ENCODE measurements at regions not wholly inside any gene's neighbourhood (a gene's known extent, or its start where the extent isn't known, plus 50 kb on each side); places are given as distances from the start of the nearest gene placed in this dataset.

DNA sequence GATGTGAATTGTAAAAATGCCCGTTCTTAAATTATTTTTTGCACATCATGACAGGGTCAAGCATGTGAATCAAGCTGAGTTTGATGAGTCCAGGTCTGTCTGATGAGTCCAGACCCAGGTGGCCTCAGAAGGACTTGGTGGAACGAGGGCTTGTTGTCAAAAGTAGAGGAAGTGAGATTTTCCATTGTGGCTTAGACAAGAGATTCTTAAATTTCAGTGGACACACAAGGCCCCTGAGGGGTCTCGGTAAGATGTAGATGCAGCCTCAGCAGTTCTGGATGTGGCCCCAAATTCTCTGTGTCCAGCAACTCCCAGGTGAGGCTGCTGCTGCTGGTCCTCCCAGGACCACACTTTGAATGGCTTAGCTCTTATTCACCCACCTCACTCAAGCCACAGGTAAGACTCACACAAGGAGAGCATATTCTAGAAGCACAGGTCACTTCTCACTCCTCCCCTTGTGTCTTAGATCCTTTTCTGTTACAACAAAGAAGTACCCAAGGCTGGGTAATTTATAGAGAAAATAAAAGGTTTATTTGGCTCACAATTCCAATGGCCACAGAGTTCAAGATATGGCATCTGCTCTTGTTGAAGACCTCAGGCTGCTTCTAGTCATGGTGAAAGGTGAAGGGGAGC is 98.8 kb downstream of the GGTLC2 start:
- H3K4me1 ChIP-seq (ENCODE audit: insufficient read depth): no peaks in the 10 kb centered on the region
- no peak overlapping the region for H3K27ac ChIP-seq
- no peaks in the 10 kb centered on the region for H3K9me3 ChIP-seq (ENCODE audit: low read depth)
- 79% methylated on average over 3 of the region's 3 CpGs for WGBS (ENCODE audit: low lambda C conversion rate, missing lambda C conversion rate)
- H3K27me3 ChIP-seq: peaks cover 22% of the 10 kb centered on the region
- H3K36me3 ChIP-seq (replicated peaks; ENCODE audit: insufficient read depth, low read depth): no peaks in the 10 kb centered on the region
- DNase-seq (ENCODE audit: low spot score): no peak
- no peak overlapping the region for H2AFZ ChIP-seq
- no peaks in the 10 kb centered on the region for H4K20me1 ChIP-seq (ENCODE audit: insufficient read depth, poor library complexity, severe bottlenecking)
- TF ChIP-seq EZH2 (IDR thresholded peaks at IDR 0.05; ENCODE audit: borderline replicate concordance): no peak
- TF ChIP-seq, protein P1, sequence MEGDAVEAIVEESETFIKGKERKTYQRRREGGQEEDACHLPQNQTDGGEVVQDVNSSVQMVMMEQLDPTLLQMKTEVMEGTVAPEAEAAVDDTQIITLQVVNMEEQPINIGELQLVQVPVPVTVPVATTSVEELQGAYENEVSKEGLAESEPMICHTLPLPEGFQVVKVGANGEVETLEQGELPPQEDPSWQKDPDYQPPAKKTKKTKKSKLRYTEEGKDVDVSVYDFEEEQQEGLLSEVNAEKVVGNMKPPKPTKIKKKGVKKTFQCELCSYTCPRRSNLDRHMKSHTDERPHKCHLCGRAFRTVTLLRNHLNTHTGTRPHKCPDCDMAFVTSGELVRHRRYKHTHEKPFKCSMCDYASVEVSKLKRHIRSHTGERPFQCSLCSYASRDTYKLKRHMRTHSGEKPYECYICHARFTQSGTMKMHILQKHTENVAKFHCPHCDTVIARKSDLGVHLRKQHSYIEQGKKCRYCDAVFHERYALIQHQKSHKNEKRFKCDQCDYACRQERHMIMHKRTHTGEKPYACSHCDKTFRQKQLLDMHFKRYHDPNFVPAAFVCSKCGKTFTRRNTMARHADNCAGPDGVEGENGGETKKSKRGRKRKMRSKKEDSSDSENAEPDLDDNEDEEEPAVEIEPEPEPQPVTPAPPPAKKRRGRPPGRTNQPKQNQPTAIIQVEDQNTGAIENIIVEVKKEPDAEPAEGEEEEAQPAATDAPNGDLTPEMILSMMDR (IDR thresholded peaks at IDR 0.05; ENCODE audit: poor library complexity): no peak
- TF ChIP-seq EZH2phosphoT487 (IDR thresholded peaks at IDR 0.05; ENCODE audit: low read depth, severe bottlenecking, unreplicated experiment): no peak
- no peak overlapping the region for H3K4me2 ChIP-seq
- no peaks in the 10 kb centered on the region for H3K79me2 ChIP-seq
- no peak overlapping the region for H3K4me3 ChIP-seq
- H3K9me2 ChIP-seq (replicated peaks; ENCODE audit: insufficient read depth): no peaks in the 10 kb centered on the region

DNA sequence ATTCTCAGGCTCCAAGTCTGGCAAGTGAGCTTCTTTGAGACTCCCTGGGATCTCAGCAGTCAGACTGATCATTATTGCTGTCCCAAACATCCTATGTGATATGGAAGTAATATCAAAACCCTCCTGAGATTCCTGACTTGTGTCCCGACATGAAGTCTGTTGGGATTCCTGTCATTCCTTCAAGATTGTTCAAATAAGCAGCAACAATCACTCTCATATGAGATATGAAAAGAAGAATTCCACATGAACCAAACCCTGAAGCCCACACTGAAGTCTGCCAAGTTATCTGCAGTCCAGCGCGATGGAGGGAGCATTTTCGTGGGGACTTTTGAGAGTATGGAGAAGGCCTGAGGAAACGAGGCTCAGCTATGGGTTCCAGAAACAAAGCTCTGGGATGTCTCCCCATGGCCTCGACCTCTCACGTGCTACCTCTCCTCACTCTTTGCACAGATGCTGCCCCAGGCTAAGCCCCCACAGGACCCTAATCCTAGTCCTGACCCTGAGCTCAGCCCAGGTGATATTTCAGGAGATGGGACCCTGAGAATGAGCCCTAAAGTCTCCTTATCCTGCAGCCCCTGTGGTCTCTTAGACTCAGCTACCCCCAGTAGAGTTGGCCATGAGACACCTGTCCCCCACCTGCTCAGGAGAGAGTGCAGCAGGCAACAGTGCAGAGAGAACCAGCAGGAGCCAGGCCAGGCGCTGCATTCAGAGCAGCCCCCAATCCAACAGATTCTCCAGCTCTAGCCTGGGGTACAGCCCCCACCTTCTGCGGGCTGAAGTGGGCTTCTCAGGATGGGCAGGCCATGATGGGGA is 100.2 kb downstream of the GGTLC2 start:
- Histone ChIP-seq H2AFZ (no peak overlapping the region), H3K36me3 (replicated peaks; ENCODE audit: insufficient read depth, low read depth) (no peaks in the 10 kb centered on the region), H3K27me3 (peaks cover 22% of the 10 kb centered on the region), H3K4me3 (no peak overlapping the region), H3K9me2 (replicated peaks; ENCODE audit: insufficient read depth) (no peaks in the 10 kb centered on the region), H3K4me2 (no peak overlapping the region), H4K20me1 (ENCODE audit: insufficient read depth, poor library complexity, severe bottlenecking) (no peaks in the 10 kb centered on the region), H3K79me2 (no peaks in the 10 kb centered on the region), H3K27ac (no peak overlapping the region), H3K4me1 (ENCODE audit: insufficient read depth) (no peaks in the 10 kb centered on the region), H3K9me3 (ENCODE audit: low read depth) (no peaks in the 10 kb centered on the region)
- no peak for DNase-seq (ENCODE audit: low spot score)
- 69% methylated on average over 9 of the region's 9 CpGs for WGBS (ENCODE audit: low lambda C conversion rate, missing lambda C conversion rate)
- TF ChIP-seq EZH2phosphoT487 (IDR thresholded peaks at IDR 0.05; ENCODE audit: low read depth, severe bottlenecking, unreplicated experiment) (no peak), EZH2 (IDR thresholded peaks at IDR 0.05; ENCODE audit: borderline replicate concordance) (no peak)
- TF ChIP-seq, protein P1 (IDR thresholded peaks at IDR 0.05; ENCODE audit: poor library complexity): no peak

DNA sequence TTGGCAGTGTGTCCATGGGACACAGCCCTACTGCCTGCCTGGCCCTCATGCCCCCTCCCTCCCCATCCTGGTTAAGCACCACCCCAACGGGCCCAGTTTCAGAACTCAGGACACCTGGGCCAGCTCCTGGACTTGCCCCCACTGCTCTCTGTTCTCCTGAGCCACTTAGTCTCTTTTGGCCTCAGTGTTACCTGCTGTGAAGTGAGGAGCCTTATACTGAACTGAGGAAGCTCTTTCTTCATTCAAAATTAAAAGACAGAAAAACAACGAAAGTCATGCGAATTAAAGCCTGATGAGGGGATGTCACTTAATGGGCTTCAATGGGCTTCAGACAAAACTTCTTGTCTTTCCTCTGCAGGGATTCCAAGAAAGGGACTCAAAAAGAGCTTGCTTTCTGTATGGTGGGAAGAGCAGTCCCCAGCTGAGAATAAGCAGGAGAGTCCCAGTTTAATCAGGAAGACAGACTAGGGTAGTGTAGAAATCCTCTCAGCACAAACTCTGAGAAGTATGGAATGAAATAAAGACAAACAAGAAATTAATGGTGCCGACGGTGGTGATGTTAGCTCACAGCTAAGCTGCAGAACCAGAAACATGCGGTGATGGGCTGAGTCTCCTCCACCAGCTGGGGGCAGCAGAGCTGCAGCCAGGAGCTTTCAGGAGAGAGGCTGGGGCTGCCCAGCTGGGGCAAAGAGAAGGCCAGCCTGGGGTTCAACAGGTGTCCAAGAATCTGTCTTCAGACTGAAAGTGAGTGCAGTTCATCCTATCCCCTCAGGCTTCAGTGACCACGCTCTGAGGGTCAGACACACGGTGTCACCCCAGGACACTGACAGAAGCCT is 101.0 kb downstream of the GGTLC2 start:
- Histone ChIP-seq H3K36me3 (replicated peaks; ENCODE audit: insufficient read depth, low read depth) (no peaks in the 10 kb centered on the region), H3K4me1 (ENCODE audit: insufficient read depth) (no peaks in the 10 kb centered on the region), H3K4me2 (no peak overlapping the region), H3K27me3 (peaks cover 22% of the 10 kb centered on the region), H2AFZ (no peak overlapping the region), H3K9me3 (ENCODE audit: low read depth) (no peaks in the 10 kb centered on the region), H3K79me2 (no peaks in the 10 kb centered on the region), H3K27ac (no peak overlapping the region), H4K20me1 (ENCODE audit: insufficient read depth, poor library complexity, severe bottlenecking) (no peaks in the 10 kb centered on the region), H3K9me2 (replicated peaks; ENCODE audit: insufficient read depth) (no peaks in the 10 kb centered on the region), H3K4me3 (no peak overlapping the region)
- DNase-seq (ENCODE audit: low spot score): peak; percentile 67
- WGBS (ENCODE audit: low lambda C conversion rate, missing lambda C conversion rate): 42% methylated on average over 8 of the region's 8 CpGs
- TF ChIP-seq EZH2 (IDR thresholded peaks at IDR 0.05; ENCODE audit: borderline replicate concordance) (no peak), EZH2phosphoT487 (IDR thresholded peaks at IDR 0.05; ENCODE audit: low read depth, severe bottlenecking, unreplicated experiment) (no peak)
- TF ChIP-seq, protein P1 (IDR thresholded peaks at IDR 0.05; ENCODE audit: poor library complexity): peak; percentile 60

Measured in hepatocyte (in vitro differentiated cells).